Lower lobe of right lung (tissue), 2 donors: ENCODE measurements at regions not wholly inside any gene's neighbourhood (a gene's known extent, or its start where the extent isn't known, plus 50 kb on each side); places are given as distances from the start of the nearest gene placed in this dataset.

Experiments
- ATAC-seq, 2 donors: fragments of 200-7000 bp; cut with Tn5 transposase; one replicate each; pipeline ENCODE4 v1.9.1; 2020 to 2022; ENCODE audit warnings: mild to moderate bottlenecking in 2 of 2, moderate library complexity in 2 of 2
- DNase-seq: peaks from one replicate; pipeline ENCODE4 v3.0.0-alpha.2; 2020
- H3K27ac ChIP-seq: fragments of 200-600 bp; one replicate; pipeline ENCODE4 v1.8.0; 2022
- H3K27me3 ChIP-seq: fragments of 200-600 bp; one replicate; pipeline ENCODE4 v1.8.0; 2022; ENCODE audit warnings: low read depth
- H3K36me3 ChIP-seq: fragments of 200-600 bp; one replicate; pipeline ENCODE4 v1.8.0; 2022; ENCODE audit warnings: mild to moderate bottlenecking
- H3K4me1 ChIP-seq: fragments of 200-600 bp; one replicate; pipeline ENCODE4 v1.8.0; 2022
- H3K4me3 ChIP-seq: fragments of 200-600 bp; one replicate; pipeline ENCODE4 v1.8.0; 2022; ENCODE audit warnings: mild to moderate bottlenecking
- H3K9me3 ChIP-seq: fragments of 200-600 bp; one replicate; pipeline ENCODE4 v1.8.0; 2022
- CTCF ChIP-seq: fragments of 200-600 bp; IDR thresholded peaks from one replicate; pipeline ENCODE4 v1.8.0; 2022; ENCODE audit warnings: antibody characterized with exemption, mild to moderate bottlenecking
- intact Hi-C: fragments of 100-400 bp; cut with DNase I; formaldehyde crosslinking; loops from one replicate; pipeline ENCODE4 v1.11.0; 2022
- donor health status: DM: no; HTN: yes; CAD: no; lungs with severe emphysema.

GRCh38 chr3:176310641-176311040 lies 886.6 kb downstream of the TBL1XR1 start:
- ATAC-seq (no peak), DNase-seq (no peak)
- no peak for TF ChIP-seq CTCF
- Histone ChIP-seq H3K27ac (no peak overlapping the region), H3K27me3 (no peaks in the 10 kb centered on the region), H3K9me3 (no peaks in the 10 kb centered on the region), H3K4me3 (no peak overlapping the region), H3K4me1 (no peaks in the 10 kb centered on the region), H3K36me3 (no peaks in the 10 kb centered on the region)
- intact Hi-C loops = no loop called here

- no peaks in the 10 kb centered on the region for H3K27me3 ChIP-seq
- DNase-seq = no peak
- H3K36me3 ChIP-seq = no peaks in the 10 kb centered on the region
- H3K4me1 ChIP-seq = no peaks in the 10 kb centered on the region
- intact Hi-C loops = no loop called here
- H3K4me3 ChIP-seq = no peak overlapping the region
- no peaks in the 10 kb centered on the region for H3K9me3 ChIP-seq
- TF ChIP-seq CTCF = no peak
- no peak overlapping the region for H3K27ac ChIP-seq
- no peak for ATAC-seq
Measured at GRCh38 chr3:176302271-176302670, 895.0 kb downstream of the TBL1XR1 start.

GRCh38 chr3:176296066-176296597 lies 901.1 kb downstream of the TBL1XR1 start:
- DNase-seq (no peak), ATAC-seq (no peak)
- no peak overlapping the region for H3K27ac ChIP-seq
- no peaks in the 10 kb centered on the region for H3K36me3 ChIP-seq
- no peaks in the 10 kb centered on the region for H3K27me3 ChIP-seq
- no peak overlapping the region for H3K4me3 ChIP-seq
- intact Hi-C loops = no loop called here
- no peak for TF ChIP-seq CTCF
- no peaks in the 10 kb centered on the region for H3K4me1 ChIP-seq
- no peaks in the 10 kb centered on the region for H3K9me3 ChIP-seq

GRCh38 chr3:176293276-176293675 lies 904.0 kb downstream of the TBL1XR1 start:
- no peaks in the 10 kb centered on the region for H3K4me1 ChIP-seq
- no peak overlapping the region for H3K4me3 ChIP-seq
- no peak for ATAC-seq
- no peak overlapping the region for H3K27ac ChIP-seq
- H3K9me3 ChIP-seq = no peaks in the 10 kb centered on the region
- TF ChIP-seq CTCF = no peak
- no peak for DNase-seq
- intact Hi-C loops = no loop called here
- no peaks in the 10 kb centered on the region for H3K27me3 ChIP-seq
- no peaks in the 10 kb centered on the region for H3K36me3 ChIP-seq

GRCh38 chr3:176286476-176287085 lies 910.7 kb downstream of the TBL1XR1 start:
- intact Hi-C loops = no loop called here
- Histone ChIP-seq H3K36me3 (no peaks in the 10 kb centered on the region), H3K9me3 (no peaks in the 10 kb centered on the region), H3K4me3 (no peak overlapping the region), H3K27me3 (no peaks in the 10 kb centered on the region), H3K27ac (no peak overlapping the region), H3K4me1 (no peaks in the 10 kb centered on the region)
- no peak for TF ChIP-seq CTCF
- no peak for ATAC-seq
- no peak for DNase-seq
